HG03442 (cell line): ENCODE measurements at regions not wholly inside any gene's neighbourhood (a gene's known extent, or its start where the extent isn't known, plus 50 kb on each side); places are given as distances from the start of the nearest gene placed in this dataset.
"Not testable (repeated sequence)": the region's sequence is repeated elsewhere in the genome, so short reads cannot be mapped to it uniquely, and the experiment has no call there.

ENCODE experiments used
- ATAC-seq: cut with Tn5 transposase; IDR thresholded peaks from one replicate; pipeline ENCODE4 v1.9.1; 2021; ENCODE audit warnings: mild to moderate bottlenecking, moderate library complexity; ENCODE audit not compliant: unreplicated experiment

DNA sequence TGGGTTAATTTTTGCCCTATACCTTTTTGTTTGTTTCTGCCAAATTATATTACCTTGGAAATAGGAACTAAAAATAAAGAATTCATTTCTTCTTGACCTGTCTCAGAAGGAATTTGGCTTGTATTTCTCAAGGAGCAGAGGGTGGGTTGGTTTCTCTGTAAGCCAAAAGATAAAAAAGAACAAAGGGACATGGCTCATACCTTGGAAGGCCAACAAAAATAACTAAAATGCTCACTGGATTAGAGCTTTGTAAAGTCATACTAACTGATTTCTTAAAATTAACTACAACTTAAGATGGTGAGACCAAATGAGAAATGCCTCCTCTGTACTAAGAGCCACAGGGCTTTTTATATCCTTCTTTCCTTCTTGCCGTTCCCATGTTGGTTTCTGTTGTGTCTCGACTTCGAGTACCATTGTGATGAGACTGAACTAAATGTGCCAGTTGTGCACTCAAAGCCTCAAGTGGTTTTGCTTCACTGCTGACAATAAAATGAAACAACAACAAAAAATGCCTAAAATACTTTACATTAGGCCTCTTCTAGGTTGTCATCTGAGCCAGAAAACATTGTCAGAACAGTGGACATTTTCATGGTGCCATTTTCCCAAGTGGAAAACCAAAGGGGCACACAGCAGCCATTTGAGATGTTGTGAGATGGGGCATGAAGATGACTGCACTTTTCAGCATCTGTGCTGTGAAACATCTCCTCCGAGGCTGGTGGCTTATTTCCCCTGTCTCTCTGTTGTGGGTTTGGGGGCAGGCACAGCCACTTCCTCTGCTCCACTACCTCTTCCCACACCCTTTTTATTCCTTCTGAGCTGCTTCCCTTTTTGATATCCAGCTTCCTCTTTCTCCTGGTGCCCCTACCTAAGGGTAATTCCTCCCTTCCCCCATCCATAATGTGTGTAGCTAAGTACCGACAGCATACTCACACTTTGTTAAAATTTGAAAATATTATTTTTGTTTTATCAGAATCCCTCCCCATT is 51.8 kb upstream of the AGR3 start:
- ATAC-seq = no peak

- ATAC-seq = no peak
Observed at GRCh38 chr7:16934722-16935340, 53.0 kb upstream of the AGR3 start.

- no peak for ATAC-seq
Observed at GRCh38 chr7:16935341-16935735, 53.6 kb upstream of the AGR3 start.

- no peak for ATAC-seq
Observed at GRCh38 chr7:16936626-16937422, 55.0 kb upstream of the AGR3 start.

GRCh38 chr7:16939161-16939560 is 57.4 kb upstream of the AGR3 start:
- no peak for ATAC-seq

DNA sequence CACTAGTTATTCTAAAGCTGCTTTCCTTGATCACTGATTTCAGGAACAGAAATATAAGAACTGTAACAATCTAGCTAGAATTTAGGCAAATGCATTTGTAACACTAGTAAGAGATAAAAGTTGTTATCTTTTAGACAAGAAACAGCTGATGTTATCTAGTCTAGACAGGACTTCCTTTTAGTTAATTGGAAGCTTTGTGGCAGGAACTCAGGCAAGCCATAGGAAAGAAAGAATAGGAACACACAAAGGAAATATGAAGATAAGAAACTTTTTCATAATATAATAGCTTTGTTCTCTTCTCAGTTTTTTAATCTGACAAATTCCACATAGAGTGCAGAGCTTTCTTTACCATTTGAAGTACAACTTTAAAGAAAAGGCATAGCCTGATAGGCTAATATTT is 59.0 kb upstream of the AGR3 start:
- ATAC-seq = no peak

GRCh38 chr7:16942929-16943509 is 61.2 kb upstream of the AGR3 start:
- ATAC-seq = no peak

DNA sequence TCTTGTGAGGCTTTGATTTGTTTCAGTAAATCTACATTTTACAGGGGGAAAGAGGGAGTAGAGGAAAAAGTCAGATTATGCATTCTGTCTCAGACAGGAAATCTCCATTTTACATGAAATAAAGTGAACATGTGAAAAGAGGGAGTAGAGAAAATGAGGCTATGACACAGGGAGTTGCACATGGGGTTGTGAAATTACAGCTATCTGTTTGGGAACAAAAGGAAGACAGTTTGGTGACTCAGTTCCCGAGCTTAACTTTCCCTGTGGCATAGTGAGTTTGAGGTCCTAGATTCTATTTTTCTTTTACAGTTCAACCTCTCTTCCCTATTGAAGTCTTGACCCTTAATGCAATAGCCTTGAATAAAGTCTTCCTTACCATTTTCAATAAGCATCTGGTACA is 63.2 kb upstream of the AGR3 start:
- ATAC-seq = no peak

- no peak for ATAC-seq
Observed at GRCh38 chr7:16945372-16945771, 63.6 kb upstream of the AGR3 start.

DNA sequence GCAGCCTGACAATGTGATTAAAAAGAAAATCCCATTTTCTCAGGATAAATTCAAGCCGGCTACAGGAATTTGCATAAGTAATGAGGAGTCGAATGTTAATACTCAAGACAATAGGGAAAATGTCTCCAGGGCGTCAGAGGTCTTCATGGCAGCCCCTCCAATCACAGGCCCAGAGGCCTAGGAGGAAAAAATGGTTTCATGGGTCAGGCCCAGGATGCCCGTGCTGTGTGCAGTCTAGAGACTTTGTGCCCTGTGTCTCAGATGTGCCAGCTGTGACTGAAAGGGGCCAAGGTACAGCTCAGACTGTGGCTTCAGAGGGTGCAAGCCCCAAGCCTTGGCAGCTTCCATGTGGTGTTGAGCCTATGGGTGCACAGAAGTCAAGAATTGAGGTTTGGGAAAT is 66.3 kb upstream of the AGR3 start:
- ATAC-seq = not testable (repeated sequence)

DNA sequence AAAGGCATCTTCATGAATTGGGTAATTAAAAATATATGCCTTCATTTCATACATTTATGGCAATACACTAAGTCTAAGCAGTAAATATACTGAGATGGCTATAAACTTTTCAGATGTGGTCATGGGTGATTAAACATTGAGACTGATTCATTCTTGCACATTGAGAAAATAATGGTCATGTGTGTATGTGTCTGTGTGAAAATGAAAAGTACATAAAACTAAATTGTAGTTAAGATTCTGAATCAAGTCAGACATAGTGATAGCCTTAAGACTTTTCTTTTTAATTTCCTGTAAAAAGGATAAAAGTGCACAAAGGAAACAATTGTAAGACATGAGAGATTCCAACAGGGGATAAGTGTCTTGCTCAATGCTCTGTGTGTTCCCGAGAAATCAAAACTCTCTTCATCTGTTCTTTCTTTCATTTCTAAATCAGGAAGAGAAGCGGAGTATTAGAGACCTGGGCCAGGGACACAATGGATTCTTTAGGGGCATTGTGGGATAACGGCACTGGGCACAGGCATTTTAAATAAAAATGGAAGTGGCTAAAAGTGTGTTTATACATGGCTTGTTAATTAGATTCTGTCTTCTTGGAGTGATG is 69.8 kb upstream of the AGR3 start:
- no peak for ATAC-seq

- no peak for ATAC-seq
Observed at GRCh38 chr7:16954321-16954720, 72.5 kb upstream of the AGR3 start.

DNA sequence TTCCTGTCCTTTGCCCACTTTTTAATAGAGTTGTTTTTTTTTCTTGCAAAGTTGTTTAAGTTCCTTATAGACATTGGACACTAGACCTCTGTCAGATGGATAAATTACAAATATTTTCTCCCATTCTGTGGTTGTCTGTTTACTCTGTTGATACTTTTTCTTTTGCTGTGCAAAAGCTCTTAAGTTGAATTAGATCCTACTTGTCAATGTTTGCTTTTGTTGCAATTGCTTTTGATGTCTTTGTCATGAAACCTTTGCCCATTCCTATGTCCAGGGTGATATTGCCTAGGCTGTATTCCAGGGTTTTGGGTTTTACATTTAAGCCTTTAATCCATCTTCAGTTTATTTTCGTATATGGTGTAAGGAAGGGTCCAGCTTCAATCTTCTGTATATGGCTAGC is 76.9 kb upstream of the AGR3 start:
- ATAC-seq = no peak

GRCh38 chr7:16960337-16960965 is 78.7 kb upstream of the AGR3 start:
- ATAC-seq = no peak

- ATAC-seq = no peak
Observed at GRCh38 chr7:16961641-16962040, 79.9 kb upstream of the AGR3 start.

DNA sequence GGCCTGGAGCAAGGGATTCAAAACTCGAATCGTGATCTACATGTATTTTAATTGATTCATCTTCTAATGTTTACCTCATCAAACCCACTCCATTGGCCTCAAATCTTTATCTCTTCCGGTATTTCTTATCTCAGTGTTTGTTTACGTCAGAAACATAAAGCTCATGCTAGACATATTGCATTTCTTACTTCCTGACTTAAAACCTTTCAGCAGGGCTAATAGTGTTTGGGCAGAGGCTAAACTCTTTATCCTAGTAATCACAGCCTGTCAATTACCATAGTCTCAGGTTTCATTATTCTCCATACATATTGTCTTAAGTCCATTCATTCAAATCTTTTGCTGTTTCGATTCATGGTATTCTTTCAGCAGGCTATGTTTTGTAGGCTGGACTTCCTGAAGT is 81.3 kb upstream of the AGR3 start:
- no peak for ATAC-seq

GRCh38 chr7:16965697-16966096 is 83.9 kb upstream of the AGR3 start:
- ATAC-seq = not testable (repeated sequence)

- ATAC-seq = no peak
Observed at GRCh38 chr7:16967300-16967811, 85.6 kb upstream of the AGR3 start.

GRCh38 chr7:16970732-16971482 is 89.1 kb upstream of the AGR3 start:
- no peak for ATAC-seq
